ENCODE measurements at regions not wholly inside any gene's neighbourhood (a gene's known extent, or its start where the extent isn't known, plus 50 kb on each side); places are given as distances from the start of the nearest gene placed in this dataset.

- CTCF ChIA-PET = no interaction called here
Measured at GRCh38 chr1:184262109-184262508, 124.7 kb upstream of the C1orf21 start.

GRCh38 chr1:184267747-184268146 lies 119.1 kb upstream of the C1orf21 start:
- POLR2A ChIA-PET (ENCODE audit: unreplicated experiment) = no interaction called here
- intact Hi-C loops (cut with micrococcal nuclease; ENCODE audit: unreplicated experiment) = no loop called here

More at GRCh38 chr1:184262109-184262508, 124.7 kb upstream of the C1orf21 start:
- intact Hi-C loops (cut with micrococcal nuclease; ENCODE audit: unreplicated experiment) = no loop called here
- Histone ChIP-seq H3K9me3 (ENCODE audit: insufficient read depth, low read depth) (no peaks in the 10 kb centered on the region), H3K4me1 (replicated peaks; ENCODE audit: insufficient read depth) (no peaks in the 10 kb centered on the region), H3K27ac (no peak overlapping the region), H3K79me2 (ENCODE audit: low read depth) (no peaks in the 10 kb centered on the region), H3K27me3 (ENCODE audit: insufficient read depth, low read depth) (no peaks in the 10 kb centered on the region; the same call in 1 of the 2 replicates), H3K9me2 (ENCODE audit: insufficient read depth) (no peaks in the 10 kb centered on the region), H3K36me3 (ENCODE audit: low read depth) (no peaks in the 10 kb centered on the region), H3K4me3 (no peak overlapping the region), H4K20me1 (ENCODE audit: insufficient read depth) (no peaks in the 10 kb centered on the region), H3K4me2 (no peak overlapping the region), H2AFZ (no peak overlapping the region), H3F3A (ENCODE audit: insufficient read depth, low read depth) (no peaks in the 10 kb centered on the region)
- DNase-seq = no peak
- POLR2A ChIA-PET (ENCODE audit: unreplicated experiment) = no interaction called here
- no TSS peak for BruUV-seq (replicated peaks)
- TF ChIP-seq, protein P1, sequence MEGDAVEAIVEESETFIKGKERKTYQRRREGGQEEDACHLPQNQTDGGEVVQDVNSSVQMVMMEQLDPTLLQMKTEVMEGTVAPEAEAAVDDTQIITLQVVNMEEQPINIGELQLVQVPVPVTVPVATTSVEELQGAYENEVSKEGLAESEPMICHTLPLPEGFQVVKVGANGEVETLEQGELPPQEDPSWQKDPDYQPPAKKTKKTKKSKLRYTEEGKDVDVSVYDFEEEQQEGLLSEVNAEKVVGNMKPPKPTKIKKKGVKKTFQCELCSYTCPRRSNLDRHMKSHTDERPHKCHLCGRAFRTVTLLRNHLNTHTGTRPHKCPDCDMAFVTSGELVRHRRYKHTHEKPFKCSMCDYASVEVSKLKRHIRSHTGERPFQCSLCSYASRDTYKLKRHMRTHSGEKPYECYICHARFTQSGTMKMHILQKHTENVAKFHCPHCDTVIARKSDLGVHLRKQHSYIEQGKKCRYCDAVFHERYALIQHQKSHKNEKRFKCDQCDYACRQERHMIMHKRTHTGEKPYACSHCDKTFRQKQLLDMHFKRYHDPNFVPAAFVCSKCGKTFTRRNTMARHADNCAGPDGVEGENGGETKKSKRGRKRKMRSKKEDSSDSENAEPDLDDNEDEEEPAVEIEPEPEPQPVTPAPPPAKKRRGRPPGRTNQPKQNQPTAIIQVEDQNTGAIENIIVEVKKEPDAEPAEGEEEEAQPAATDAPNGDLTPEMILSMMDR (conservative IDR thresholded peaks at IDR 0.05) = no peak
- no peak for TF ChIP-seq EZH2 (IDR thresholded peaks at IDR 0.05; ENCODE audit: low read depth)

GRCh38 chr1:184270556-184270955 lies 116.3 kb upstream of the C1orf21 start:
- Histone ChIP-seq H2AFZ (no peak overlapping the region), H3K4me3 (no peak overlapping the region), H3K79me2 (ENCODE audit: low read depth) (no peaks in the 10 kb centered on the region), H4K20me1 (ENCODE audit: insufficient read depth) (no peaks in the 10 kb centered on the region), H3K27ac (no peak overlapping the region), H3F3A (ENCODE audit: insufficient read depth, low read depth) (no peaks in the 10 kb centered on the region), H3K9me2 (ENCODE audit: insufficient read depth) (no peaks in the 10 kb centered on the region), H3K4me1 (replicated peaks; ENCODE audit: insufficient read depth) (no peaks in the 10 kb centered on the region), H3K27me3 (ENCODE audit: insufficient read depth, low read depth) (no peaks in the 10 kb centered on the region), H3K36me3 (ENCODE audit: low read depth) (no peaks in the 10 kb centered on the region), H3K9me3 (ENCODE audit: insufficient read depth, low read depth) (no peaks in the 10 kb centered on the region), H3K4me2 (no peak overlapping the region)
- no peak for DNase-seq
- TF ChIP-seq, protein P1 (conservative IDR thresholded peaks at IDR 0.05) = no peak
- no peak for TF ChIP-seq EZH2 (IDR thresholded peaks at IDR 0.05; ENCODE audit: low read depth)
- POLR2A ChIA-PET (ENCODE audit: unreplicated experiment) = no interaction called here
- intact Hi-C loops (cut with micrococcal nuclease; ENCODE audit: unreplicated experiment) = no loop called here
- no TSS peak for BruUV-seq (replicated peaks)
- CTCF ChIA-PET = no interaction called here

More at GRCh38 chr1:184267747-184268146, 119.1 kb upstream of the C1orf21 start:
- Histone ChIP-seq H3K9me2 (ENCODE audit: insufficient read depth) (no peaks in the 10 kb centered on the region), H3K36me3 (ENCODE audit: low read depth) (no peaks in the 10 kb centered on the region), H3K27ac (no peak overlapping the region), H3K4me3 (no peak overlapping the region), H3K79me2 (ENCODE audit: low read depth) (no peaks in the 10 kb centered on the region), H3F3A (ENCODE audit: insufficient read depth, low read depth) (no peaks in the 10 kb centered on the region), H3K4me2 (no peak overlapping the region), H3K27me3 (ENCODE audit: insufficient read depth, low read depth) (no peaks in the 10 kb centered on the region), H2AFZ (no peak overlapping the region), H4K20me1 (ENCODE audit: insufficient read depth) (no peaks in the 10 kb centered on the region), H3K4me1 (replicated peaks; ENCODE audit: insufficient read depth) (no peaks in the 10 kb centered on the region), H3K9me3 (ENCODE audit: insufficient read depth, low read depth) (no peaks in the 10 kb centered on the region)
- DNase-seq = no peak
- BruUV-seq (replicated peaks) = no TSS peak
- no peak for TF ChIP-seq EZH2 (IDR thresholded peaks at IDR 0.05; ENCODE audit: low read depth)
- TF ChIP-seq, protein P1 (conservative IDR thresholded peaks at IDR 0.05) = no peak
- CTCF ChIA-PET = no interaction called here
